GM12878 (cell line): ENCODE measurements at regions not wholly inside any gene's neighbourhood (a gene's known extent, or its start where the extent isn't known, plus 50 kb on each side); places are given as distances from the start of the nearest gene placed in this dataset.

Experiments
- EGR1 ChIP-seq, 2 experiments: IDR thresholded peaks; 1 replicate in 1 of 2; 2 replicates in 1 of 2; pipeline ENCODE4 v1.6.1; 2011 to 2012; ENCODE audit warnings: low read depth in 2 of 2, low read length in 2 of 2, borderline replicate concordance in 1 of 2, mild to moderate bottlenecking in 1 of 2, moderate library complexity in 1 of 2
- TF ChIP-seq, protein P1 (sequence below): fragments of 450-650 bp; IDR thresholded peaks from 2 replicates; pipeline ENCODE4 v1.6.1; 2016; ENCODE audit warnings: mild to moderate bottlenecking

DNA sequence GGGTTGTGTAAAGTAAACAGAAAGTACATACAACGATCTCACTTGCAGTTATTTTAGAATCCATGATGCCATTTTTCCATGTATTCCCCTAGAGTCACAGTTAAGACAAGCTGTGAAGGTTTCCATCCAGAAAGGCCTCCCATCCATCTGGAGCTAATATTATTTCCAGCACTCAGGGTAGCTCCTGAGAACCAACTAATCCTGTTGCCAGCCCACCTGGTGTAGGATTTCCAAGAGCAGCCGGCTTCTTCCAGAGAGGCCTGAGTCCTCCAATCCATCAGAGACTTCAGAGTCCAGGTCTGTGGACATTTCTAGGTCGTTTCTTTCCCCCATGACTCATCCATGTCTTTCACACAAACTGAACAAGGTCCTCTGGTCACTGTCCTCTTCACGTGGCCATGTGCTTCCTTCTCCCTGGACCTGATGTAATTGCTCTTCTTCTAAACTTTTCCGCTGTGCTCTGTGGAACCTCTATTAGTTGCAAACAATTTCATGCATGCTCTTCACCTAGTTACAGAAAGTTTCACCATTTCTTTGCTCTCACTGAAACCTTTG lies 270.3 kb upstream of the TMTC4 start:
- TF ChIP-seq EGR1 (IDR thresholded peaks at IDR 0.05; ENCODE audit: borderline replicate concordance in 1 of 2, low read depth in 2 of 2, low read length in 2 of 2), result no peak
- TF ChIP-seq, protein P1, sequence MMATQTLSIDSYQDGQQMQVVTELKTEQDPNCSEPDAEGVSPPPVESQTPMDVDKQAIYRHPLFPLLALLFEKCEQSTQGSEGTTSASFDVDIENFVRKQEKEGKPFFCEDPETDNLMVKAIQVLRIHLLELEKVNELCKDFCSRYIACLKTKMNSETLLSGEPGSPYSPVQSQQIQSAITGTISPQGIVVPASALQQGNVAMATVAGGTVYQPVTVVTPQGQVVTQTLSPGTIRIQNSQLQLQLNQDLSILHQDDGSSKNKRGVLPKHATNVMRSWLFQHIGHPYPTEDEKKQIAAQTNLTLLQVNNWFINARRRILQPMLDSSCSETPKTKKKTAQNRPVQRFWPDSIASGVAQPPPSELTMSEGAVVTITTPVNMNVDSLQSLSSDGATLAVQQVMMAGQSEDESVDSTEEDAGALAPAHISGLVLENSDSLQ, result no peak
